Smooth muscle cell (in vitro differentiated cells): ENCODE measurements at regions not wholly inside any gene's neighbourhood (a gene's known extent, or its start where the extent isn't known, plus 50 kb on each side); places are given as distances from the start of the nearest gene placed in this dataset.

Source experiments
- DNase-seq: peaks from one replicate; lab custom pipeline; 2025; ENCODE audit not compliant: unreplicated experiment; lab: John Stamatoyannopoulos, UW
- H2AFZ ChIP-seq: fragments of 200-600 bp; sonication (generic); 2 replicates; pipeline ENCODE4 v1.6.0; 2016; ENCODE audit warnings: antibody characterized with exemption, low read depth, mild to moderate bottlenecking
- H3F3A ChIP-seq: fragments of 200-600 bp; sonication (generic); 2 replicates; pipeline ENCODE4 v1.6.0; 2017; ENCODE audit warnings: antibody characterized with exemption, low read depth
- H3K27ac ChIP-seq: fragments of 200-600 bp; sonication (generic); 2 replicates; pipeline ENCODE4 v1.5.1; 2016; ENCODE audit warnings: low read depth, mild to moderate bottlenecking
- H3K27me3 ChIP-seq: fragments of 200-600 bp; sonication (generic); 2 replicates; pipeline ENCODE4 v1.6.1; 2016; ENCODE audit warnings: low read depth, mild to moderate bottlenecking
- H3K36me3 ChIP-seq: fragments of 200-600 bp; sonication (generic); 2 replicates; pipeline ENCODE4 v1.5.1; 2016; ENCODE audit warnings: low read depth
- H3K4me1 ChIP-seq: fragments of 200-600 bp; sonication (generic); 2 replicates; pipeline ENCODE4 v1.5.1; 2016; ENCODE audit warnings: low read depth
- H3K4me2 ChIP-seq: fragments of 200-600 bp; sonication (generic); 2 replicates; pipeline ENCODE4 v1.6.0; 2016; ENCODE audit warnings: mild to moderate bottlenecking
- H3K4me3 ChIP-seq: fragments of 200-600 bp; sonication (generic); 2 replicates; pipeline ENCODE4 v1.5.1; 2016; ENCODE audit warnings: mild to moderate bottlenecking
- H3K79me2 ChIP-seq: fragments of 200-600 bp; sonication (generic); 2 replicates; pipeline ENCODE4 v1.6.0; 2016; ENCODE audit warnings: low read depth, mild to moderate bottlenecking
- H3K9ac ChIP-seq: fragments of 200-600 bp; sonication (generic); 2 replicates; pipeline ENCODE4 v1.6.0; 2016; ENCODE audit warnings: low read depth
- H3K9me3 ChIP-seq: fragments of 200-600 bp; sonication (generic); replicated peaks from 2 replicates; pipeline ENCODE4 v1.5.1; 2016; ENCODE audit warnings: low read depth
- H4K20me1 ChIP-seq: fragments of 200-600 bp; sonication (generic); 2 replicates; pipeline ENCODE4 v1.6.0; 2016; ENCODE audit warnings: low read depth
- WGBS: methylation state at CpG from one replicate; pipeline ENCODE4 v1.1.7; 2016; ENCODE audit warnings: low lambda C conversion rate; 5-methylcytosine and 5-hydroxymethylcytosine counted together
- TF ChIP-seq, protein P1 (sequence below): fragments of 200-600 bp; sonication (generic); IDR thresholded peaks from 2 replicates; pipeline ENCODE4 v1.5.1; 2017; ENCODE audit warnings: borderline replicate concordance, mild to moderate bottlenecking, antibody characterized with exemption; ENCODE audit not compliant: insufficient read depth, poor library complexity, severe bottlenecking

DNA sequence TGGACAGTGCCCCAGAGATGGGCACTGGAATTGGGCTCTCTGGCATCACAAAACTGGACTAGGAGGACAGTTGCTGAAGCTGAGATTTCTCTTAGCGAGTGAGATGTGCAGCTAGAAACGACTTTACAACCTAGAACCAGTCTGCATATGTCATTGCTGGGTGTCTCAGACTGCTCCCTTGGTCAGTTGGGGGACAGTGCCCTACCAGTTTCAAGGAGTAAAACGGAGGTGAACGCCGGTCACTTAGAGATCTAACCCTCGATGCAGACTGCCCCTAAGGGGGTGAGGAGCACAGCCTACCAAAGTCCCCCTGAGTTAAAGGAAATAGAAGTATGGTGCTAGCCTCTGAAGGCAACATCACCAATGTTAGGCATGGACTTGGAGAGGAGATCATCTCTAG lies 704.4 kb upstream of the CDH9 start:
- no peaks in the 10 kb centered on the region for H3K36me3 ChIP-seq
- no peak overlapping the region for H3K4me2 ChIP-seq
- no peaks in the 10 kb centered on the region for H3K9me3 ChIP-seq
- no peaks in the 10 kb centered on the region for H3F3A ChIP-seq
- no peak overlapping the region for H2AFZ ChIP-seq
- H3K27me3 ChIP-seq: no peaks in the 10 kb centered on the region
- 93% methylated on average over 6 of the region's 6 CpGs for WGBS
- no peak overlapping the region for H3K9ac ChIP-seq
- H3K79me2 ChIP-seq: no peaks in the 10 kb centered on the region
- no peak overlapping the region for H3K4me3 ChIP-seq
- no peaks in the 10 kb centered on the region for H3K4me1 ChIP-seq
- no peak for DNase-seq
- no peak overlapping the region for H3K27ac ChIP-seq
- no peaks in the 10 kb centered on the region for H4K20me1 ChIP-seq
- TF ChIP-seq, protein P1, sequence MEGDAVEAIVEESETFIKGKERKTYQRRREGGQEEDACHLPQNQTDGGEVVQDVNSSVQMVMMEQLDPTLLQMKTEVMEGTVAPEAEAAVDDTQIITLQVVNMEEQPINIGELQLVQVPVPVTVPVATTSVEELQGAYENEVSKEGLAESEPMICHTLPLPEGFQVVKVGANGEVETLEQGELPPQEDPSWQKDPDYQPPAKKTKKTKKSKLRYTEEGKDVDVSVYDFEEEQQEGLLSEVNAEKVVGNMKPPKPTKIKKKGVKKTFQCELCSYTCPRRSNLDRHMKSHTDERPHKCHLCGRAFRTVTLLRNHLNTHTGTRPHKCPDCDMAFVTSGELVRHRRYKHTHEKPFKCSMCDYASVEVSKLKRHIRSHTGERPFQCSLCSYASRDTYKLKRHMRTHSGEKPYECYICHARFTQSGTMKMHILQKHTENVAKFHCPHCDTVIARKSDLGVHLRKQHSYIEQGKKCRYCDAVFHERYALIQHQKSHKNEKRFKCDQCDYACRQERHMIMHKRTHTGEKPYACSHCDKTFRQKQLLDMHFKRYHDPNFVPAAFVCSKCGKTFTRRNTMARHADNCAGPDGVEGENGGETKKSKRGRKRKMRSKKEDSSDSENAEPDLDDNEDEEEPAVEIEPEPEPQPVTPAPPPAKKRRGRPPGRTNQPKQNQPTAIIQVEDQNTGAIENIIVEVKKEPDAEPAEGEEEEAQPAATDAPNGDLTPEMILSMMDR: no peak

- H3K9ac ChIP-seq: no peak overlapping the region
- H3K4me1 ChIP-seq: no peaks in the 10 kb centered on the region
- H3K36me3 ChIP-seq: no peaks in the 10 kb centered on the region
- H3K27me3 ChIP-seq: no peaks in the 10 kb centered on the region
- TF ChIP-seq, protein P1: no peak
- WGBS: 29% methylated on average over 1 of the region's 1 CpG
- H3K4me2 ChIP-seq: no peak overlapping the region
- no peak overlapping the region for H3K27ac ChIP-seq
- H3K79me2 ChIP-seq: no peaks in the 10 kb centered on the region
- peak overlapping the region; percentile 15 for H2AFZ ChIP-seq
- H3K9me3 ChIP-seq: no peaks in the 10 kb centered on the region
- no peaks in the 10 kb centered on the region for H4K20me1 ChIP-seq
- DNase-seq: no peak
- H3F3A ChIP-seq: no peaks in the 10 kb centered on the region
- no peak overlapping the region for H3K4me3 ChIP-seq
Measured at GRCh38 chr5:27734838-27735237, 696.5 kb upstream of the CDH9 start.

GRCh38 chr5:27733237-27733636 lies 694.9 kb upstream of the CDH9 start:
- TF ChIP-seq, protein P1: no peak
- Histone ChIP-seq H3K9me3 (no peaks in the 10 kb centered on the region), H3K27ac (no peak overlapping the region), H3K79me2 (no peaks in the 10 kb centered on the region), H3K4me1 (no peaks in the 10 kb centered on the region), H3F3A (no peaks in the 10 kb centered on the region), H3K9ac (no peak overlapping the region), H3K4me3 (no peak overlapping the region), H3K4me2 (no peak overlapping the region), H2AFZ (no peak overlapping the region), H4K20me1 (no peaks in the 10 kb centered on the region), H3K27me3 (no peaks in the 10 kb centered on the region), H3K36me3 (no peaks in the 10 kb centered on the region)
- no peak for DNase-seq

GRCh38 chr5:27727254-27727653 lies 688.9 kb upstream of the CDH9 start:
- Histone ChIP-seq H2AFZ (peak overlapping the region; percentile 60), H3K4me1 (no peaks in the 10 kb centered on the region), H3K4me2 (no peak overlapping the region), H3K27ac (no peak overlapping the region), H3K9me3 (no peaks in the 10 kb centered on the region), H3K4me3 (peak overlapping the region; percentile 31), H3K9ac (no peak overlapping the region), H3K27me3 (no peaks in the 10 kb centered on the region), H3K36me3 (no peaks in the 10 kb centered on the region), H4K20me1 (no peaks in the 10 kb centered on the region), H3F3A (no peaks in the 10 kb centered on the region), H3K79me2 (no peaks in the 10 kb centered on the region)
- no peak for DNase-seq
- TF ChIP-seq, protein P1: no peak
